ENCODE measurements at regions not wholly inside any gene's neighbourhood (a gene's known extent, or its start where the extent isn't known, plus 50 kb on each side); places are given as distances from the start of the nearest gene placed in this dataset.
"Not testable (repeated sequence)": the region's sequence is repeated elsewhere in the genome, so short reads cannot be mapped to it uniquely, and the experiment has no call there.

GRCh38 chr9:85487872-85488271 is 253.9 kb downstream of the AGTPBP1 start:
- Histone ChIP-seq H3K4me1 (replicated peaks) (no peaks in the 10 kb centered on the region), H3K9me3 (replicated peaks) (no peaks in the 10 kb centered on the region), H3K27me3 (replicated peaks) (no peaks in the 10 kb centered on the region), H3K36me3 (no peaks in the 10 kb centered on the region), H3K27ac (no peak overlapping the region), H3K4me3 (no peak overlapping the region)
- DNase-seq (ENCODE audit: low read depth in 1 of 2, low spot score in 2 of 2): no peak

- Histone ChIP-seq H3K9me3 (replicated peaks) (no peaks in the 10 kb centered on the region), H3K27ac (no peak overlapping the region), H3K36me3 (no peaks in the 10 kb centered on the region), H3K27me3 (replicated peaks) (no peaks in the 10 kb centered on the region), H3K4me3 (no peak overlapping the region), H3K4me1 (replicated peaks) (no peaks in the 10 kb centered on the region)
- no peak for DNase-seq (ENCODE audit: low read depth in 1 of 2, low spot score in 2 of 2)
Measured at GRCh38 chr9:85484235-85484634, 257.5 kb downstream of the AGTPBP1 start.

DNA sequence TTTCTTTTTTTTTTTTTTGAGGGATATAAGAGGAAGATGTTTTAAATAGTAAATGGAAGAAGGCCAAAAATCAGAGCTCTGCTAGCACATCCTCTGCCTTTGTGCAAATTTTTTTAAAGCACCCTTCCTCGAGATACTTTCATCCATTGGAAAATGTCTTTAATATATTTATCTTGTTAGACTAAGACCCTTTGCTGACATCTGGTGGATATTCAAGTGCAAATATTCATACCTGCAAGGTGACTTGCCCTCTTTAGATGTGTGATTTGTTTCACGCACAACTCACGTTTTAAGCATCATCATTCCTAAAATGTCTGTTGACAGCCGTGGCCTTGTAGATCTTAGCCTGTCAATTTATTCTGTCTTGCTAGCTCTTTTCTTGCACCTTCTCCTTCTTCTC is 258.5 kb downstream of the AGTPBP1 start:
- H3K27ac ChIP-seq: no peak overlapping the region
- no peak for DNase-seq (ENCODE audit: low read depth in 1 of 2, low spot score in 2 of 2)
- no peaks in the 10 kb centered on the region for H3K36me3 ChIP-seq
- H3K4me3 ChIP-seq: no peak overlapping the region
- H3K9me3 ChIP-seq (replicated peaks): no peaks in the 10 kb centered on the region
- no peaks in the 10 kb centered on the region for H3K27me3 ChIP-seq (replicated peaks)
- no peaks in the 10 kb centered on the region for H3K4me1 ChIP-seq (replicated peaks)

DNA sequence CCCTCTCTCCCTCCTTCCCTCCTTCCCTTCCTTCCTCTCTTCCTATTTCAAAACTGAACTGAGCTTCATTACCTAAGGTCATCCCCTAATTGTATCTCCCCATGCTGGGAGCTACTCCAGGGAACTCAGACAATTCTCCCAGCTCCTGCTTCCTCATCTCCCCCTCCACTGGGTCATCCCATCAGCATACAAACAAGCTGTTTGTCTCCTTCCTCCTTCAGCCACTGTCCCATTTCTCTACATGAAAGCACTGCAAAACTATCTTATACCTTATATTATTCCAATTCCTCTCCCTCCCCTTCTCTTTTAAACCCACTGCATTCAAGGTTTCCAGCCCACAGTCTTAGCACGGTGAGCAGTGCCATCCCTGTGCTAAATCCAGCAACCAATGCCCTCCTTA is 262.4 kb downstream of the AGTPBP1 start:
- H3K36me3 ChIP-seq: no peaks in the 10 kb centered on the region
- no peak for DNase-seq (ENCODE audit: low read depth in 1 of 2, low spot score in 2 of 2)
- H3K27ac ChIP-seq: no peak overlapping the region
- no peaks in the 10 kb centered on the region for H3K4me1 ChIP-seq (replicated peaks)
- no peaks in the 10 kb centered on the region for H3K9me3 ChIP-seq (replicated peaks)
- no peaks in the 10 kb centered on the region for H3K27me3 ChIP-seq (replicated peaks)
- H3K4me3 ChIP-seq: no peak overlapping the region

GRCh38 chr9:85478847-85479246 is 262.9 kb downstream of the AGTPBP1 start:
- no peak for DNase-seq (ENCODE audit: low read depth in 1 of 2, low spot score in 2 of 2)
- no peaks in the 10 kb centered on the region for H3K27me3 ChIP-seq (replicated peaks)
- no peak overlapping the region for H3K27ac ChIP-seq
- no peaks in the 10 kb centered on the region for H3K9me3 ChIP-seq (replicated peaks)
- no peak overlapping the region for H3K4me3 ChIP-seq
- H3K4me1 ChIP-seq (replicated peaks): no peaks in the 10 kb centered on the region
- no peaks in the 10 kb centered on the region for H3K36me3 ChIP-seq

DNA sequence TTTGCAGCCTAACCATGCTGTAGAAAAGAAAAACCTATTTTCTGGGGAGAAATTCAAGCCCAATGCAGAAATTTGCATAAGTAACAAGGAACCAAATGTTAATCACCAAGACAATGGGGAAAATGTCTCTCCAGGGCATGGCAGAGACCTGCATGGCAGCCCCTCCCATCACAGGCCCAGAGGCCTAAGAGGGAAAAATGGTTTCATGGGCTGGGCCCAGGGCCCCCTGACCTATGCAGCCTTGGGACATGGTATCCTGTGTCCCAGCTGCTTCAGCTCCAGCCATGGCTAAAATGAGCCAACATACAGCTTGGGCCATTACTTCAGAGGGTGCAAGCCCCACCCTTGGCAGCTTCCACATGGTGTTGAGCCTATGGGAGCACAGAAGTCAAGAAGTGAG is 266.9 kb downstream of the AGTPBP1 start:
- not testable (repeated sequence) for H3K36me3 ChIP-seq; H3K9me3 ChIP-seq (replicated peaks); DNase-seq (ENCODE audit: low read depth in 1 of 2, low spot score in 2 of 2); H3K4me3 ChIP-seq; H3K27ac ChIP-seq; H3K27me3 ChIP-seq (replicated peaks); H3K4me1 ChIP-seq (replicated peaks)

DNA sequence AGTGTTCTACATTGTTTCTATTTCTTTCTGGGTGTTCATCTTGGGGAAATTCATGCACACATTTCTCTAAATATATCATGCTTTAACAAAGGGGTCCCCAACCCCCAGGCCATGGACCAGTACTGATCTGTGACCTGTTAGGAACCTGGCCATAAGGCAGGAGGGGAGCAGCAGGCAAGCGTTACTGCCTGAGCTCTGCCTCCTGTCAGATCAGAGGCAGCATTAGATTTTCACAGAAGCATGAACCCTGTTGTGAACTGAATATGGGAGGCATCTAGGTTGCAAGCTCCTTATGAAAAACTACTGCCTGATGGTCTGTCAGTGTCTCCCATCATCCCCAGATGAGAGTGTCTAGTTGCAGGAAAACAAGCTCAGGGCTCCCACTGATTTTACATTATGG is 270.0 kb downstream of the AGTPBP1 start:
- H3K27ac ChIP-seq: no peak overlapping the region
- H3K9me3 ChIP-seq (replicated peaks): no peaks in the 10 kb centered on the region
- no peaks in the 10 kb centered on the region for H3K36me3 ChIP-seq
- no peak for DNase-seq (ENCODE audit: low read depth in 1 of 2, low spot score in 2 of 2)
- H3K4me3 ChIP-seq: no peak overlapping the region
- H3K4me1 ChIP-seq (replicated peaks): no peaks in the 10 kb centered on the region
- H3K27me3 ChIP-seq (replicated peaks): peaks cover 2% of the 10 kb centered on the region; the same call in 1 of the 2 replicates

- DNase-seq (ENCODE audit: low read depth in 1 of 2, low spot score in 2 of 2): no peak
- H3K27ac ChIP-seq: no peak overlapping the region
- no peaks in the 10 kb centered on the region for H3K4me1 ChIP-seq (replicated peaks)
- no peak overlapping the region for H3K4me3 ChIP-seq
- no peaks in the 10 kb centered on the region for H3K9me3 ChIP-seq (replicated peaks)
- peaks cover 2% of the 10 kb centered on the region; the same call in 1 of the 2 replicates for H3K27me3 ChIP-seq (replicated peaks)
- H3K36me3 ChIP-seq: no peaks in the 10 kb centered on the region
Measured at GRCh38 chr9:85469041-85469440, 272.7 kb downstream of the AGTPBP1 start.

DNA sequence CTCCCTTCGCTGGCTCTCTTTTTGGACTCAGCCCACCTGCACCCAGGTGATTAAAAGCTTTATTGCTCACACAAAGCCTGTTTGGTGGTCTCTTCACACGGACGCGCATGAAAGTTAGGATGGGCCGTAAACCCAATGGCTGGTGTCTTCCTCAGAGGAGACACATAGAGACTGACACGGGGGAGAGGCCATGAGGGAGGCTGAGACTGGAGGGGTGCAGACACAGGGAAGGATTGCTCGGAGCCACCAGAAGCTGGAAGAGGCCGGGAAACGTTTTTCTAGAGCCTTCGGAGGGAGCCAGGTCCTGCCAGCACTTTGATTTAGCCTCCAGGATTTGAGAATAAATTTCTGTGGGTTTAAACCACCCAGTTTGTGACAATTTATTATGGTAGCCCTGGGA is 274.9 kb downstream of the AGTPBP1 start:
- Histone ChIP-seq H3K27me3 (replicated peaks) (peaks cover 2% of the 10 kb centered on the region; the same call in 1 of the 2 replicates), H3K4me1 (replicated peaks) (no peaks in the 10 kb centered on the region), H3K36me3 (no peaks in the 10 kb centered on the region), H3K27ac (no peak overlapping the region), H3K4me3 (no peak overlapping the region), H3K9me3 (replicated peaks) (no peaks in the 10 kb centered on the region)
- DNase-seq (ENCODE audit: low read depth in 1 of 2, low spot score in 2 of 2): no peak

GRCh38 chr9:85458114-85458864 is 283.5 kb downstream of the AGTPBP1 start:
- H3K9me3 ChIP-seq (replicated peaks); H3K27me3 ChIP-seq (replicated peaks); H3K4me1 ChIP-seq (replicated peaks): not testable (repeated sequence)

GRCh38 chr9:85453850-85454249 is 287.9 kb downstream of the AGTPBP1 start:
- H3K9me3 ChIP-seq (replicated peaks): no peaks in the 10 kb centered on the region
- no peaks in the 10 kb centered on the region for H3K4me1 ChIP-seq (replicated peaks)
- DNase-seq (ENCODE audit: low read depth in 1 of 2, low spot score in 2 of 2): no peak
- no peaks in the 10 kb centered on the region for H3K36me3 ChIP-seq
- H3K27me3 ChIP-seq (replicated peaks): no peaks in the 10 kb centered on the region
- no peak overlapping the region for H3K27ac ChIP-seq
- H3K4me3 ChIP-seq: no peak overlapping the region

More at GRCh38 chr9:85458114-85458864, 283.5 kb downstream of the AGTPBP1 start:
- DNase-seq (ENCODE audit: low read depth in 1 of 2, low spot score in 2 of 2); H3K27ac ChIP-seq; H3K36me3 ChIP-seq; H3K4me3 ChIP-seq: not testable (repeated sequence)

GRCh38 chr9:85452841-85453240 is 288.9 kb downstream of the AGTPBP1 start:
- Histone ChIP-seq H3K27me3 (replicated peaks) (no peaks in the 10 kb centered on the region), H3K4me1 (replicated peaks) (no peaks in the 10 kb centered on the region), H3K9me3 (replicated peaks) (no peaks in the 10 kb centered on the region), H3K27ac (no peak overlapping the region), H3K4me3 (no peak overlapping the region), H3K36me3 (no peaks in the 10 kb centered on the region)
- DNase-seq (ENCODE audit: low read depth in 1 of 2, low spot score in 2 of 2): no peak

- no peak overlapping the region for H3K27ac ChIP-seq
- H3K9me3 ChIP-seq (replicated peaks): no peaks in the 10 kb centered on the region
- H3K4me1 ChIP-seq (replicated peaks): no peaks in the 10 kb centered on the region
- H3K36me3 ChIP-seq: no peaks in the 10 kb centered on the region
- no peak overlapping the region for H3K4me3 ChIP-seq
- H3K27me3 ChIP-seq (replicated peaks): no peaks in the 10 kb centered on the region
- DNase-seq (ENCODE audit: low read depth in 1 of 2, low spot score in 2 of 2): no peak
Measured at GRCh38 chr9:85451680-85452079, 290.1 kb downstream of the AGTPBP1 start.

GRCh38 chr9:85445887-85446286 is 295.9 kb downstream of the AGTPBP1 start:
- Histone ChIP-seq H3K36me3 (no peaks in the 10 kb centered on the region), H3K27ac (no peak overlapping the region), H3K4me3 (no peak overlapping the region), H3K9me3 (replicated peaks) (no peaks in the 10 kb centered on the region), H3K4me1 (replicated peaks) (no peaks in the 10 kb centered on the region), H3K27me3 (replicated peaks) (no peaks in the 10 kb centered on the region)
- DNase-seq (ENCODE audit: low read depth in 1 of 2, low spot score in 2 of 2): no peak

GRCh38 chr9:85444243-85444642 is 297.5 kb downstream of the AGTPBP1 start:
- H3K27ac ChIP-seq: no peak overlapping the region
- DNase-seq (ENCODE audit: low read depth in 1 of 2, low spot score in 2 of 2): no peak
- no peaks in the 10 kb centered on the region for H3K9me3 ChIP-seq (replicated peaks)
- no peak overlapping the region for H3K4me3 ChIP-seq
- no peaks in the 10 kb centered on the region for H3K36me3 ChIP-seq
- no peaks in the 10 kb centered on the region for H3K4me1 ChIP-seq (replicated peaks)
- H3K27me3 ChIP-seq (replicated peaks): no peaks in the 10 kb centered on the region

All from SJSA1 (cell line).